ENCODE measurements at regions not wholly inside any gene's neighbourhood (a gene's known extent, or its start where the extent isn't known, plus 50 kb on each side); places are given as distances from the start of the nearest gene placed in this dataset.

DNA sequence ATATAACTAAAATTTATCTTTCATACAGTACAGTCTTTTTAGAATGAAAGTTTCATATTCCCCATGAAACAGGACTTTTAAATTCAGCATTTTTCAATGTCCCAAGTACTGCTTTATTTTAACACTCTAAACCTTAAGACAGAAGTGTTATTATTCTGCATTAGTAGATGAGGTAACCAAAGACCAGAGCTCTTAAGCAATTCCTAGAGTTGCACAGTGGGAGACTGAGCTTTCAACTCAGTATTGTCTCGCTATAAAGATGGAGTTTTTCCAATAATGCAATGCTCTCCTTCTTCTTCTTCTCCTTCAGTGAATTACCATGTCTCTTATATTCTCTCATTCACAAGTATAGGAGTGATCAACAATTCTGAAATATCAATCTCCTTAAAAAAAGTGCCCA lies 479.7 kb downstream of the CETN3 start:
- H3K4me1 ChIP-seq, result peaks cover 0 to 8% (median 0%) of the 10 kb centered on the region in 3 donors
- H3K4me3 ChIP-seq, result no peak overlapping the region
- 88 to 92% methylated on average over 1 of the region's 1 CpG for WGBS, 2 donors
- TF ChIP-seq POLR2A (IDR thresholded peaks at IDR 0.05), result no peak
- TF ChIP-seq, protein P1, sequence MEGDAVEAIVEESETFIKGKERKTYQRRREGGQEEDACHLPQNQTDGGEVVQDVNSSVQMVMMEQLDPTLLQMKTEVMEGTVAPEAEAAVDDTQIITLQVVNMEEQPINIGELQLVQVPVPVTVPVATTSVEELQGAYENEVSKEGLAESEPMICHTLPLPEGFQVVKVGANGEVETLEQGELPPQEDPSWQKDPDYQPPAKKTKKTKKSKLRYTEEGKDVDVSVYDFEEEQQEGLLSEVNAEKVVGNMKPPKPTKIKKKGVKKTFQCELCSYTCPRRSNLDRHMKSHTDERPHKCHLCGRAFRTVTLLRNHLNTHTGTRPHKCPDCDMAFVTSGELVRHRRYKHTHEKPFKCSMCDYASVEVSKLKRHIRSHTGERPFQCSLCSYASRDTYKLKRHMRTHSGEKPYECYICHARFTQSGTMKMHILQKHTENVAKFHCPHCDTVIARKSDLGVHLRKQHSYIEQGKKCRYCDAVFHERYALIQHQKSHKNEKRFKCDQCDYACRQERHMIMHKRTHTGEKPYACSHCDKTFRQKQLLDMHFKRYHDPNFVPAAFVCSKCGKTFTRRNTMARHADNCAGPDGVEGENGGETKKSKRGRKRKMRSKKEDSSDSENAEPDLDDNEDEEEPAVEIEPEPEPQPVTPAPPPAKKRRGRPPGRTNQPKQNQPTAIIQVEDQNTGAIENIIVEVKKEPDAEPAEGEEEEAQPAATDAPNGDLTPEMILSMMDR (IDR thresholded peaks at IDR 0.05), result no peak
- no peak overlapping the region for H3K27ac ChIP-seq
- DNase-seq, result no peak
- no peaks in the 10 kb centered on the region for H3K27me3 ChIP-seq
- no peaks in the 10 kb centered on the region for H3K36me3 ChIP-seq
- intact Hi-C loops (cut with DNase I), result no loop called here
- no peaks in the 10 kb centered on the region for H3K9me3 ChIP-seq

DNA sequence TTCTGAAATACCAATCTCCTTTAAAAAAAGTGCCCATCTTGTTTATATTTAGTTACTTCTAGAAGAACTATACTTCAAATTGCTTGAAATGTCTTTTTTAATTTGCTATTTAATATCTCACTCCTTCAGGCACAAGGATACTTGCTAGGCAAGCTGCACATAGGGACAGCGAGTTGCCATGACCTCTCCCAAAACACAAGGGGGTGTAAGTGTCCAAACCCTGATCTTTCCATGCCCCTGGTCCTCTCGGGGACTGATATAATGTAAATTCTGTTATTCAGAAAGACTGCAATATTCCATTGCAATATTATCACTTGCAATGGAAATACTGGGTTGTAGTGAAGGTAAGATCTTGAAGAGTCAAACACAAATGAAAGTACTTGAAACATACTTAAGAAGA lies 480.4 kb downstream of the CETN3 start:
- intact Hi-C loops (cut with DNase I), result no loop called here
- DNase-seq, result no peak
- H3K27ac ChIP-seq, result no peak overlapping the region
- no peak overlapping the region for H3K4me3 ChIP-seq
- H3K9me3 ChIP-seq, result no peaks in the 10 kb centered on the region
- peaks cover 0 to 8% (median 0%) of the 10 kb centered on the region in 3 donors for H3K4me1 ChIP-seq
- 80 to 84% methylated on average over 2 of the region's 2 CpGs for whole genome bisulfite sequencing, 2 donors
- H3K27me3 ChIP-seq, result no peaks in the 10 kb centered on the region
- H3K36me3 ChIP-seq, result no peaks in the 10 kb centered on the region
- no peak for TF ChIP-seq POLR2A (IDR thresholded peaks at IDR 0.05)
- TF ChIP-seq, protein P1 (IDR thresholded peaks at IDR 0.05), result no peak

DNA sequence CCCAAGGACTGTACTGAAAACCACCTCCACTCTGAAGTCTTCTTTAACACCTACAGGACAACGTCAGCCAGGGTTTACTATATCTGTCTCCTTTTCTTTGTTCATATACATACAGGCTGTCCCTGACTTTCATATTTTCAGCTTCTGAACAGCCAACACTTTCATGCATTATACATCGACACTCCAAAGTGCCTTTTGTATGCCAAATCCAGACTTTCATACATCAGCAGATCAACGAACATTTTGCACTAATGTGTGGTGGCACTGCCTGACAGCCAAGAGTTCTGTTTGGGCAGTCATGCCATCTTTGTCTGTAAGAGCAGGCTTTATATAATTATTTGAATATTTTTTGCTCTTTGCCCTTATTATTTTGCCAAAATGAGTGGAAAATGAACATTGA lies 487.4 kb downstream of the CETN3 start:
- no peaks in the 10 kb centered on the region for H3K27me3 ChIP-seq
- TF ChIP-seq POLR2A (IDR thresholded peaks at IDR 0.05), result no peak
- TF ChIP-seq, protein P1 (IDR thresholded peaks at IDR 0.05), result no peak

DNA sequence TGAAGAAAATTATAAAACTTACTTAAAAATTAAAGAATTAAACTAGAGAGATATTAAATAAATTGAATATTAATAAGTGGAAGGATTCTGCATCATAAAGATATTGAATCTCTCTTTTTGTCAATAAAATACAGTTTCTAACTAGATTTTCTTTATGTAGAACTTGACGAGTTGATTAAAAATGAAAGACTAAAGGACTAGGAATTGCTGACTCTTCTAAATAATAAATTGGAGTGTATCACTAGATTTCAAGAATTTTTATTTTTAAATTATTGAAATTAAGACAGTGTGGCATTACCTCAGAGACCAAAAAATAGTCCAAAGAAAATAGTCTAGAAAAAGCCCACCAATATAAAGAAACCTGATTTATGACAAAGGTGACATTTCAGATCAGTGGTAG lies 492.4 kb downstream of the CETN3 start:
- Histone ChIP-seq H3K9me3 (no peaks in the 10 kb centered on the region), H3K27ac (no peak overlapping the region), H3K4me3 (no peak overlapping the region), H3K27me3 (no peaks in the 10 kb centered on the region), H3K36me3 (no peaks in the 10 kb centered on the region), H3K4me1 (no peaks in the 10 kb centered on the region)
- no peak for DNase-seq
- WGBS, 2 donors, result 88 to 93% methylated on average over 1 of the region's 1 CpG
- TF ChIP-seq, protein P1 (IDR thresholded peaks at IDR 0.05), result no peak
- no peak for TF ChIP-seq POLR2A (IDR thresholded peaks at IDR 0.05)
- intact Hi-C loops (cut with DNase I), result no loop called here

More for the DNA sequence above, 487.4 kb downstream of the CETN3 start:
- no peak for DNase-seq
- WGBS, 2 donors, result 83 to 93% methylated on average over 3 of the region's 3 CpGs
- Histone ChIP-seq H3K36me3 (no peaks in the 10 kb centered on the region), H3K4me1 (no peaks in the 10 kb centered on the region), H3K4me3 (no peak overlapping the region), H3K9me3 (no peaks in the 10 kb centered on the region), H3K27ac (no peak overlapping the region)
- intact Hi-C loops (cut with DNase I), result no loop called here

DNA sequence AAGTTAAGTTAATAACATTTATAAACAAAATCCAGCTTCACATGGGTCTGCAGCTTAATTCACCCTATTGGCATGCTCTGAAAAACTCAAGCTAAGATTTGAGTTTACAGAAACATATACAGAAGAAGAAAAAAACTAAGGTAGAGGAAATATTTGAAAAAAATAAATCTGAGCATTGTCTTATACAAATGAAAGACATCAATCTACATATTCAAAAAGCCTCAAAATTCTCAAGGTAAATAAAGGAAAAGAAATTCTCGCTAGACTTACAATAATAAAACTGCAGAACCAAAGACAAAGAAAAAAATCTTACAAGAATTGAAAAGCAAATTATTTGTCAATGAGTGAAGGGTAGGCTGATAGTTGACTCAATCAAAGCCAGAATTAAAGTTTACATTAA lies 493.4 kb downstream of the CETN3 start:
- no peak for DNase-seq
- no peaks in the 10 kb centered on the region for H3K9me3 ChIP-seq
- H3K4me1 ChIP-seq, result no peaks in the 10 kb centered on the region
- intact Hi-C loops (cut with DNase I), result no loop called here
- no peak overlapping the region for H3K27ac ChIP-seq
- no peaks in the 10 kb centered on the region for H3K27me3 ChIP-seq
- H3K4me3 ChIP-seq, result no peak overlapping the region
- WGBS, 2 donors, result 77 to 94% methylated on average over 1 of the region's 1 CpG
- no peak for TF ChIP-seq POLR2A (IDR thresholded peaks at IDR 0.05)
- TF ChIP-seq, protein P1 (IDR thresholded peaks at IDR 0.05), result no peak
- no peaks in the 10 kb centered on the region for H3K36me3 ChIP-seq
